Central memory CD4-positive, alpha-beta T cell (primary cell): ENCODE measurements at regions not wholly inside any gene's neighbourhood (a gene's known extent, or its start where the extent isn't known, plus 50 kb on each side); places are given as distances from the start of the nearest gene placed in this dataset.

ENCODE experiments used
- DNase-seq: peaks from one replicate; pipeline ENCODE4 v3.0.0; 2022

DNA sequence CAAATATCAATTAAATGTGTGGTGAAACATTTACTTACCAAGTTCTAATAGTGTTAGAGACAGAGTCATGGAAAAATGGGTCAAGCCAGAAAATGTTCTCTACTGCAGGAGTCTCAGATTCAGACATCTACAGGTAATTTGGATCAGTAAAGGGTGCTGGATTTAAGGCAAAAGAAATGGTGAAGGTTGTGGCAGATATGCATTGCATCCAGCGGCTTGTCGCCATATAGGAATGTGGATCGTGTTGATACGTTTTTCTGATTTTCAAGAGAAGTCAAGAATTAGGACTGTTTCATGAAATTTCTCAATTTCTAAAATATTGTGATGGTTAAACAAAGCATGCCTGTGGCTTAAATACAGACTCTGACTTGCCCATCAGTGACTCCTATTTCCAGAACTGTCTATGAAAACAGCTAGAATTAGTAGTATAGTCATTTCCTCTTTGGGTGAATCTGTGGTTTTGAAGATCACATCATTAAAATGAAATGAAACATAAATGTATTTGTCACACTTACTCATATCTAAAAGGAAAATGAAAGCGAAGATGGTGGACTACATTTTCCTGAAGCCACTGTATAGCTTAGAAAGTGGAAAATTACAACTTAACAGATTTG is 110.1 kb upstream of the VEGFC start:
- no peak for DNase-seq

DNA sequence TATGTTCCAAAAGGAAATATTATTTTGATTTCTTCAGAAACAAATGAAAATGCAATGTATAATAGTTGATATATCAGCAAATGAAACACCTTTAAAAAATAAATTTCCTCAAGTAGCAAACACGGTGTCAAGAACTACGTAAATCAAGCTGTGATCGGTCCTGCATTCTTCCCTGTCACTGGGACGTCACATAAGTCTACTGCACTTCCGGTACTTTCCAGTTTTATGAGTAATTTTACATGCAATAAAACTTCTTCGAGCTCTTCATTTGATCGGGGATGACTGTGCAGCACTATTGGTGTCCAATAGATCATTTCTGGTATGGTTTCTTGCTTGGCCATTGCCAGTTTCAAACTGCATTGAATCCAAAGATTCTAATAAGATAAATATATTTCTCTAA is 114.0 kb upstream of the VEGFC start:
- no peak for DNase-seq

GRCh38 chr4:176910646-176911045 is 117.9 kb upstream of the VEGFC start:
- DNase-seq: no peak

DNA sequence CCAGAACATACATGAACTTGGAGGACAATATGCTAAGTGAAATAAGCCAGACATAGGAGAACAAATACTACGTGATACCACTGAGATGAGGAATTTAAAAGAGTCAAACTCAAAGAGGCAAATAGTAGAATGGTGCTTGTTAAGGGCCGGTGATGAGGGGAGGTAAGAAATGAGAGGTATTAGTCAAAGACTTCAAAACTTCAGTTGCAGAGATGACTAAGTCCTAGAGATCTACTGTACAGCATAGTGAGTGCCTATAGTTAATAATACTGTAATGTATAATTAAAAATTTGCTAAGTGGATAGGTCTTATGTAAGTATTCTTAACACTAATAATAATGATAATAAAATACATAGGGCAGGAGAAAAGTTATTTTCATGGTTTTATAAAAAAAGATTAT is 126.9 kb upstream of the VEGFC start:
- DNase-seq: no peak

DNA sequence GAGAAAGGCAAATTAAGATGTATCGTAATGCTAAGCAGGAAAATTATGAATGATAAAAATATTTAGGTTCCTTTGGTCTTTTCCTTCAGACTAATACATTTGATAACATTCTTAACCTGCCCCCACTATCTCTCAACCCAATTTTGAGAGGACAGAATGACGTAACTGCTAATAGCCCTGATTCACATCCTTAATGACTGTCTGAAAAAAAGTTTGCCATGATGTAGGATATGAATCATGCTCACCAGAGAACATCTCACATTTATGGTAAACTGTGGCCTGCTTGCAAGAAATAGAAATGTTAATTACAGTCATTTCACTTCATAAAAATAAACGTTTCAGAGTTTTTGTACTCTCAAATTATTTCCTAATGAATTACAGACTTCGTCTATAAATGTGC is 128.0 kb upstream of the VEGFC start:
- no peak for DNase-seq

GRCh38 chr4:176921256-176921655 is 128.5 kb upstream of the VEGFC start:
- DNase-seq: no peak

DNA sequence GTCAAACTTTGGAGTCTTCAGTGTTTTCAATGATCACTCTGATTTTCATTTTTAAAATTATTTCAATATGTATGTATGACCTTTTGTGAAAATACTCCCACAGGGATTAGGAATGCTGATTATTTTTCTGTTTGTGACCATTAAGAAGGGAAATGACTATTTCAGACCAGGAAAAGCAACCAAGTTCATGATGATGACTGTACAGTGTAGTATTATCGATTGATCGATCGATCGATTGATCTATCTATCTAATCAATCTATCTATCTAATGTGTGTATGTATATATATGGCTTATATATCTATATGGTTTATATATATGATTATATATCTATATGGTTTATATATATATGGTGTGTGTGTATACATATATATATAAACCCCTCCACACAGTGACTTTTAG is 131.5 kb upstream of the VEGFC start:
- no peak for DNase-seq

DNA sequence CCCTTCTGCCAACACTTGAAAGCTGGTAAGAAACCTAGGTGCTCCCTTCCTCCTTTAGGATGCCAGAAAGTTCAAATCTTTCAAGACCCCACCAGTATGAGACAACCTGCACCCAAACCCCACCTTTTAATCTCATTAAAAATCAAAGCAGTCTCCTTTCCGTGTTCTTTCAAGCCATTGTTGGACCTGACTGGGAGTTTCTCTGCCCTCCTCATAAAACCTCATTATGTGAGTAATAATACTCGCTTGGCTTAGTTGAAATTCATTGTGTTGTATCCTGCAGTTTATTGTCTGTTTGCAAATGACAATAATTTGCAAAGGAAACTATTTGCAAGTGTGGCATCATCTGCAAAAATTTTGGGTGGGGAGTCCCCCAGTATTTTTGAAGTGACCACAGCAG is 133.2 kb upstream of the VEGFC start:
- DNase-seq: no peak

- no peak for DNase-seq
These were observed 134.4 kb upstream of the VEGFC start for GRCh38 chr4:176927117-176927516.

GRCh38 chr4:176927664-176928063 is 134.9 kb upstream of the VEGFC start:
- no peak for DNase-seq

DNA sequence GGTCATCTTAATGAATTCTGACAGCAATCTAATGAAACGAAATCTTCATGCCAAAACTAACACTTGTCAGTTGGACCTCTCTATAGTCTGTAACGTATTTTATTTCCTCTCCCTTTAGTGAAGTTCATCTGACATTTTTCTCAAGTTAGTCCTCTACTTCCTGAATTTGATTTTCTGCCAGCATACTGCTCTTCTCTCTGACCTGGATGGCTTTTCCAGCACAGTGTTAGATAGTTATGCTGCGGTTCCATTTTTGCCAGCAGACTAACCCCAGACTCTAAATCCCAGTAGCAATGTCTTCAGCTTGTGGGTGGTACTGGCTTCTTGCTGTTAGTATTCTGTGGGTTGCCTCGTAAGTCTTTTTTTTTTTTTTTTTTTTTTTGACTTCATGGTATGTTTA is 146.7 kb upstream of the VEGFC start:
- no peak for DNase-seq

DNA sequence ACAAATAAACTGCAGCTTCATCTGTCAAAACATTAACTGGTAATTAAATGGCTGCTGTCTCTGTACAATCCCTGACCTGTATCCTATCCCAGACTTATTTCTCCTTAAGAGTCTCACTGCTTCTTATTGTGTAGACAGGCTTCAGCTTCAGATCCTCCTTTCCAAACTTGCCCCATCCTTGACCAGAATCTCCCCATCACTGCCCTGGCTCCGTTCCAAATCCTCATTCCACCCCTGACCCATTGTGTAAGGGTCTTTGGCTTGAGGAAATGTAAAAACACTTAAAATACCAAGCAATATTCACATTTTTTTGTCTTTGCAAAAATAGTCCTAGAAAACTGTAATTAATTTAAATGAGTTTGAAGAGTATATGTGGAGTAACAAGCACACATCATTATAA is 152.6 kb upstream of the VEGFC start:
- DNase-seq: no peak

DNA sequence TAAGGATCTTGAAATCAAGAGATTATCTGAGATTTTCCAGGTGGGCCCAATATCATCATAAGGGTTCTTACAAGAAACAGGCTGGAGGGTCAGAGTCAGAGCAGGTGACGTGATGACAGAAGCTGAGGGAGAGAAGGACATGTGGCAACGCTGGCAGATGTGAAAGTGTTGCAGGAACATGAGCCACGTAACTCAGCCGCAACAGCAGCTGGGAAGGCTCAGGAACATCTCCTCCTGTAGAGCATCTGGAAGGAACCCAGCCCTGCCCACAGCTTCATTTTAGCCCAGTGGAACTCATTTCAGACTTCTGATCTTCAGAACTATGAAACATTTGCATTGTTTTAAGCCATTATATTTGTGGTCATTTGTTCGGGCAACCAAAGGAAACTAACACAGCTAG is 156.3 kb upstream of the VEGFC start:
- DNase-seq: no peak

GRCh38 chr4:176953021-176953420 is 160.3 kb upstream of the VEGFC start:
- no peak for DNase-seq

- DNase-seq: no peak
These were observed 164.8 kb upstream of the VEGFC start for GRCh38 chr4:176957353-176958118.

GRCh38 chr4:176959980-176960379 is 167.3 kb upstream of the VEGFC start:
- no peak for DNase-seq

- no peak for DNase-seq
These were observed 170.4 kb upstream of the VEGFC start for GRCh38 chr4:176963121-176963520.

- no peak for DNase-seq
These were observed 171.5 kb upstream of the VEGFC start for GRCh38 chr4:176964116-176964691.

DNA sequence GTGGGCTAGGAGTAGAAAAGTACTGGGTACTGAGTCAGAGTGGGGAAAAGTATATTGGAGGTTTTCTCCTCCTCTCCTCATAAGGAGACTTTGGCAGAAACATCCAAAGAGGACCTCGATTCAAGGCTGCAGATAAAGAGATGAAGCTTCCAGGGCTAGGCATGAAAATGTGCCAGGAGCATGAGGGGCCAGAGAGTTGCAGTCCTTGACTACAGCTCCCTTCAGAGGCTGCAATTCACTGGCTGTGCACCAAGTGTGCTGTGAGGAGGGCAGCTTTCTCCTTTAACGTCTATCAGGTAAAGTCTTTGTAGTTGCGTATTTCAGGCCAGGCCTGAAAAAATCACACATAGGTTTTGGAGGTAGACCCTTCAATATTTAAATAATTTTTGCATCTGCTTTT is 174.9 kb upstream of the VEGFC start:
- no peak for DNase-seq

- no peak for DNase-seq
These were observed 175.4 kb upstream of the VEGFC start for GRCh38 chr4:176968094-176968493.

DNA sequence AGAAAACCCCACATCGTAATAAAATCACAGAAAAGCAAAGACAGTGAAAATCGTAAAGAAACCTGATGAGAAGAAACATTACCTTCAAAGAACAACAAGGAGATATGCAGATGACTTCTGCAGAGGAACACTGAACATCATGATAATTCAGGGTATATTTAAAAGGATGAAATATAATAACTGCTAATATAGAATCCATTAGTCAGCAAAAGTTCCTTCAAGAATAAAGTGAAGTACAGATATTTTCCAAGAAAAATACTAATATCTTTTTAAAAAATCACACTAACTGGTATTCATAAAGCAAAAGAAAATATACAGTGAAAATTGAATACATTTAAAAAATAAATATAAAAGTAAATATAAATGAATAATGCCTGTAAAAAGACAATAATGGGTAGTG is 176.3 kb upstream of the VEGFC start:
- DNase-seq: no peak

DNA sequence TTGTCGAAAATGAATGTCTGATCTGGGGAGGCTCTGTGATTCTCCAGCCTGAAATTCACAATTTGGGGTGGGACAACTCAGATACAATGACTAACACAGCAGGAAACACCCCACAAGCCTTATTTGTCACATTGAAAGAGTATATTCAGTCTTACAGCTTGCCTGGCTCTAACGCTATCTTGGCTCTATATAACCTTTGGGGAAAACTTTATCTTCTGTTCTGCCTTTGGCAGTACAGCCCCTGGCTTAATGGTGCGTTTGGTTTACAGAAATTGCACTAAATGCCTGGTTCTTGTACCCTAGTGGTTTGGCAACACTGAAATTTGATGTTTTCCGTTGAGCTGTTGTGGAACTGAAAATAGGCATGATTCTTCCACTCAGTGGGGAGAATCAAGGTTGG is 178.1 kb upstream of the VEGFC start:
- DNase-seq: no peak

- DNase-seq: no peak
These were observed 178.9 kb upstream of the VEGFC start for GRCh38 chr4:176971576-176972115.

GRCh38 chr4:176979416-176979815 is 186.7 kb upstream of the VEGFC start:
- no peak for DNase-seq
